ENCODE measurements at regions not wholly inside any gene's neighbourhood (a gene's known extent, or its start where the extent isn't known, plus 50 kb on each side); places are given as distances from the start of the nearest gene placed in this dataset.

GRCh38 chr1:106889059-106889458 lies 167.4 kb upstream of the PRMT6 start:
- no peak overlapping the region for H3K9ac ChIP-seq (ENCODE audit: insufficient read depth, low read length, poor library complexity, severe bottlenecking)
- H3K4me3 Mint-ChIP-seq, result no peak overlapping the region
- no peaks in the 10 kb centered on the region for H3K9me3 ChIP-seq (replicated peaks in 1 of 2; ENCODE audit: control insufficient read depth in 1 of 2, insufficient read depth in 1 of 2, low read length in 2 of 2)
- no peaks in the 10 kb centered on the region for H3K36me3 Mint-ChIP-seq
- no peaks in the 10 kb centered on the region for H4K20me1 ChIP-seq (ENCODE audit: insufficient read depth, low read length)
- H3K4me2 ChIP-seq (replicated peaks; ENCODE audit: extremely low read depth, low read length, poor library complexity, severe bottlenecking), result no peak overlapping the region
- H3K4me3 ChIP-seq (replicated peaks in 1 of 3; ENCODE audit: low read depth in 2 of 3, low read length in 3 of 3), result no peak overlapping the region
- no peak overlapping the region for H3K27ac ChIP-seq (ENCODE audit: low read depth in 1 of 2, low read length in 2 of 2)
- no peaks in the 10 kb centered on the region for H3K27me3 ChIP-seq (ENCODE audit: control insufficient read depth in 2 of 2, insufficient read depth in 2 of 2, low read length in 2 of 2)
- intact Hi-C loops (cut with micrococcal nuclease), result no loop called here
- H3K4me1 ChIP-seq (ENCODE audit: control insufficient read depth in 1 of 2, insufficient read depth in 2 of 2, low read length in 2 of 2), result no peaks in the 10 kb centered on the region
- H3K27ac Mint-ChIP-seq, result no peak overlapping the region
- H2AFZ ChIP-seq (ENCODE audit: insufficient read depth, low read depth, low read length, poor library complexity, severe bottlenecking), result no peak overlapping the region
- no peaks in the 10 kb centered on the region for H3K4me1 Mint-ChIP-seq
- no peak for DNase-seq
- H3K79me2 ChIP-seq (ENCODE audit: insufficient read depth, low read length), result no peaks in the 10 kb centered on the region
- no peaks in the 10 kb centered on the region for H3K36me3 ChIP-seq (replicated peaks in 1 of 2; ENCODE audit: control insufficient read depth in 1 of 2, insufficient read depth in 2 of 2, low read length in 2 of 2)
- no CpG with 5 or more reads among the region's 1 CpG for WGBS (ENCODE audit: insufficient coverage)
- TF ChIP-seq CTCF (IDR thresholded peaks at IDR 0.05), result no peak
- H3K27me3 Mint-ChIP-seq (ENCODE audit: low read depth in 3 of 3), result peaks cover 0 to 2% (median 0%) of the 10 kb centered on the region in 3 donors
- H3K9me3 Mint-ChIP-seq, result peaks cover 0 to 3% (median 2%) of the 10 kb centered on the region in 7 donors

- no peak overlapping the region for H3K4me3 Mint-ChIP-seq
- H3K27me3 ChIP-seq (ENCODE audit: control insufficient read depth in 2 of 2, insufficient read depth in 2 of 2, low read length in 2 of 2), result no peaks in the 10 kb centered on the region
- TF ChIP-seq CTCF (IDR thresholded peaks at IDR 0.05), result no peak
- H3K4me1 ChIP-seq (ENCODE audit: control insufficient read depth in 1 of 2, insufficient read depth in 2 of 2, low read length in 2 of 2), result no peaks in the 10 kb centered on the region
- H3K4me2 ChIP-seq (replicated peaks; ENCODE audit: extremely low read depth, low read length, poor library complexity, severe bottlenecking), result no peak overlapping the region
- no peaks in the 10 kb centered on the region for H3K36me3 Mint-ChIP-seq
- no peak for DNase-seq
- no peaks in the 10 kb centered on the region for H3K4me1 Mint-ChIP-seq
- no peak overlapping the region for H3K27ac ChIP-seq (ENCODE audit: low read depth in 1 of 2, low read length in 2 of 2)
- no peaks in the 10 kb centered on the region for H3K79me2 ChIP-seq (ENCODE audit: insufficient read depth, low read length)
- no peaks in the 10 kb centered on the region for H3K9me3 ChIP-seq (replicated peaks in 1 of 2; ENCODE audit: control insufficient read depth in 1 of 2, insufficient read depth in 1 of 2, low read length in 2 of 2)
- no peaks in the 10 kb centered on the region for H3K36me3 ChIP-seq (replicated peaks in 1 of 2; ENCODE audit: control insufficient read depth in 1 of 2, insufficient read depth in 2 of 2, low read length in 2 of 2)
- H3K27ac Mint-ChIP-seq, result no peak overlapping the region
- intact Hi-C loops (cut with micrococcal nuclease), result no loop called here
- H2AFZ ChIP-seq (ENCODE audit: insufficient read depth, low read depth, low read length, poor library complexity, severe bottlenecking), result no peak overlapping the region
- no peaks in the 10 kb centered on the region for H4K20me1 ChIP-seq (ENCODE audit: insufficient read depth, low read length)
- peaks cover 0 to 2% (median 0%) of the 10 kb centered on the region in 3 donors for H3K27me3 Mint-ChIP-seq (ENCODE audit: low read depth in 3 of 3)
- H3K4me3 ChIP-seq (replicated peaks in 1 of 3; ENCODE audit: low read depth in 2 of 3, low read length in 3 of 3), result no peak overlapping the region
- peaks cover 0 to 3% (median 2%) of the 10 kb centered on the region in 7 donors for H3K9me3 Mint-ChIP-seq
- 100% methylated on average over 2 of the region's 5 CpGs for WGBS (ENCODE audit: insufficient coverage)
- H3K9ac ChIP-seq (ENCODE audit: insufficient read depth, low read length, poor library complexity, severe bottlenecking), result no peak overlapping the region
Observed at GRCh38 chr1:106889583-106889982, 166.9 kb upstream of the PRMT6 start.
